ENCODE measurements at regions not wholly inside any gene's neighbourhood (a gene's known extent, or its start where the extent isn't known, plus 50 kb on each side); places are given as distances from the start of the nearest gene placed in this dataset.

- TF ChIP-seq CTCF (conservative IDR thresholded peaks at IDR 0.05; ENCODE audit: low read length) (no peak), EZH2phosphoT487 (IDR thresholded peaks at IDR 0.05; ENCODE audit: borderline replicate concordance) (no peak)
Measured at GRCh38 chr10:28449926-28450325, 83.0 kb upstream of the WAC start.

Data from Loucy (cell line).